Anterior cingulate cortex (tissue), 58 donors: ENCODE measurements at regions not wholly inside any gene's neighbourhood (a gene's known extent, or its start where the extent isn't known, plus 50 kb on each side); places are given as distances from the start of the nearest gene placed in this dataset.

Source experiments
- DNase-seq, 58 donors: peaks; one replicate each; lab custom pipeline; 2025; lab: John Stamatoyannopoulos, UW

DNA sequence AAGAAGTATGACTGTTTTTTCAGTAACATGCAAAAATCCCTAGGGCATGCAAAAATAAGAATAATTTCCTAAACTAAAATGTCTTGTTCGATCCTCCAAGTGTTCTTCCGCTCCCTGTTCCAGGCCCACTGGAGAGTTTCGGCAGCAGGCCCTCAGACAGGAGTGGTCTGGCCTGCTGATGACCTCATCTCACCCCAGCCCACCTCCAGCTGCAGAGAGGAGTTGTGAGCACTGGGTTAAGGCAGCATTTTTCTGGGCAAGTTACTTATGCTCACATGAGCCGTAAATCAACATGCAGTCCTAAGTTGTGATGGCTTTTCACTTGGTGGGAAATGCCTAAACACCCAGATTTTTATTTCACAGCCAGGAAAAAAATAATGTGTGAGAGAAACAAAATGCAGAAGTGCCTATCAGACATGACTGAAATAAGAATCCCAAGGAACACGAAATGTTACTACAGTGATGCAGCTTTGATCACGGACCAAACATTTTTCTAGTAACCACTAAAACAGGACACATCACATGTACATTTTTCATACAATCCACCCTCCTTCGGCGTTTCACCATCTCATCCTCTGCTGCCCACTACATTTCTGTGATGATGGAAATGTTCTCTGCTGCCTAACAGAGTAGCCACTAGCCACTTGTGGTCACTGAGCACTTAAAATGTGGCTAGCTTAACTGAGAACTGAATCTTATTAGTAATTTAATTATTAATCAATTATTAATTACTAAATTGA, 153.3 kb upstream of the TBL1X start:
- DNase-seq, result no peak

GRCh38 chrX:9312922-9313867, 151.7 kb upstream of the TBL1X start:
- peak in 6 of 58 donors; percentile 0 to 34 (median 10) for DNase-seq

- DNase-seq, result no peak
Observed at GRCh38 chrX:9315086-9315485, 149.8 kb upstream of the TBL1X start.

DNA sequence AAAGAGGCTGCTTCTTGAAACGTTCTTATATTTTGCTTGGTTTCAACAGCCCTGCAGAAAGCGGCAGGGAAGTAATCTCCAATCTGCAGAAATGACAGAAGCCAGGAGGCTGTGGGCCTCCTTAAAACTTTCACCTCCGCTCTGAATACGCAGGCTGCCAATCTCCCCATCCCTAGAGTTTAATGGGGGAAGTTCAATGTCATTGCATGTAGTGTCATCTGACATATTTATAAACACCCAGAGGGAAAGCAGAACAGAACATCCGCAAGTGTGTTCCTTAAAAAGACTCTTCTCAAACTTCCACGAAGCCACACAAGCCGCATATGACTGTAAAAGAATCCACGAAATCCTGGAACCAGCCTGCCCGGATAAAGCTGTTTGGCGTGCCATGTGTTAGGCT, 148.8 kb upstream of the TBL1X start:
- DNase-seq, result peak in 1 of 58 donors; percentile 3

DNA sequence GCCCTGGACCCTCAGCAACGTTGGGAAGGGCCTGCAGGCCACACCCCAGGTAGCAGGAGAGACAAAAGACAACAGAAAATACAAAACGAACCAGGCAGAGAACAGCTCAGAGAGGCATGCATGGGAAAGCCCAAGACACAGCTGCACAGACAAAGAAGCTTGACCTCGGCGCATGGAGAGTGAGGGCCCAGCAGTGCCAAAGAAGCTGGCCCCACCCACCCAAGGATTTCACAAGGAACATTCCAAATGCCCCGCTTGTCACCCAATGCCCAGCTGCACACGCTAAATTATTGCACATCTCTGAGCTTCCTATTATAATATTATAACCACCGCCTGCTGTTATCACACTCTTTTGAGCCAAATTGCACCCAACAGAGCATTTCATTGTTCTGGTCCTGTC, 147.7 kb upstream of the TBL1X start:
- no peak for DNase-seq

GRCh38 chrX:9318213-9318612, 146.6 kb upstream of the TBL1X start:
- no peak for DNase-seq

- DNase-seq, result no peak
Observed at GRCh38 chrX:9318766-9319165, 146.1 kb upstream of the TBL1X start.

GRCh38 chrX:9320940-9321339, 143.9 kb upstream of the TBL1X start:
- no peak for DNase-seq

DNA sequence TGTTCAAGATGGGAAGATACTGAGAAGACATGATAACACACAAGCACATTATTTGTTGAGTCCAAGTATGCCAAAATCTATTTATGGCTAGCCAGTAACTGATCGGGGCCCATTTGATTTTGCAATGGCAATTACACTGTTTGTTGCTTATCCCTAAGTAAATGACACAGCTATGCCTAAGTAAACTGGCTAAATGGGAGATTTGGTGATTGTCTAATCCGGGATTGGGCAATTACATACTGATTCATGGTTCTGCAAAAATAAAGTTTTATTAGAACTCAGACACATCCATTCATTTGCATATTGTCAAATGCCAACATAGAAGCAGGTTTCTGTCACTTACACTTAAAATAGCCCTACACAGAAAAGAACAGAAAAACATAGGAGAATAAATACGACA, 140.2 kb upstream of the TBL1X start:
- no peak for DNase-seq

DNA sequence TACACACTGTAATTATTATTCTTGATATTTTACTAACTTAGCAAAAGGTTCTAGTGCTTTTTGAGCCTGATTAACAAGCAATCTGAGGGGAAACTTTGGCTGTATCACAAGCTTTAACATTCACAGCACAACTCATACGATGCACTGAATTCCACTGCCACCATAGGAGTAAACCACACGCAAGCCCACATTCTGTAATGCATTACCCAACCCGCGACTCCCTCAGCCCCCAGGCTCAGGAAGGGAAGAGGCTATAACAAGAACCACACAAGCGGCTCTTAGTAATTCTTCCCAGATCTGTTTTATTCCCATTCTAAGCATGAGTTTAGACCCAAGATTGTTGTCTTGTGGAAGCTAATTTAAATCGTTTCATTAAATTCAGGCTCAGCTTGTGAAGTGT, 138.5 kb upstream of the TBL1X start:
- DNase-seq, result no peak

DNA sequence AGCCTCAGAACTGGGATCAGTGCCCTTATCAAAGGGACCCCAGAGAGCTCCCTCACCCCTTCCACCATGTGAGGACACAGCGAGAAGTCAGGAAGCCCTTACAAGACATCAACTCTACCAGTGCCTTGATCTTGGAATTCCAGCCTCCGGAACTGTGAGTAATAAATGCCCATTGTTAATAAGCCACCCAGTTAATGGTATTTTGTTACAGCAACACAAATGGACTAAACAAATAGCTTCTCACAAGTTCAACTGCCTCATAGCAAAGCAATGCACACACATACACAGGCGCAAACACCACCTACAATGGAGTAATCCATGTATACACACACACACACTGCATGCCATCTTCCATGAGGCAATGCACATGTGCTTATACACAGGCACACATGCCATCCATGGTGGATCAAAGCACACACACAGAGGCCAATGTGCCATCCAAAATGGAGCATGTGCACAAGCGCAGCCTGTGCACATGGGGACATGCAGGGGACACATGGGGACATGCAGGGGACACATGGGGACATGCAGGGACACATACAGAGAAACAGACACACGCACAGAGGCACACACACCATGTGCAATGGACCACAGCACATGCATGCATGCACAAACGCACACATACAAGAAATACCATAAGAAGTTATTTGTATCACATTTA, 137.6 kb upstream of the TBL1X start:
- DNase-seq, result no peak

DNA sequence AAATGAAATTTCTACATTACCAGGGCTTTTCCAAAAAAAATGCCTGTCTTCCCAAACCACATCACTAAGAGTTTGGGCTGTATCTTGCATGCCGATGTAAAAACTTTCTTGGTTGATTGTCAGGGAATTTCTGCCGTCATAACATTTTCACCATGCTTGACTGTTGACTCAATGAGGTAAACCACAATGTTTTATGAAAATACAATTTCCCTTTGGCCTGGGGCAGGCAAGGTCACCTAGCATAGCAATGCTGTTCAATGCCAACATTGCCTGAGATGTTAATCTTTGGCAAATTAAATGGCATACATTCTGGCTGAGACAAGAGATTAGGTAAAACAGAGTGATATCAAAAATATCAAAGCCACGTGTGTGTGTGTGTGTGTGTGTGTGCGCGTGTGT, 137.1 kb upstream of the TBL1X start:
- no peak for DNase-seq

DNA sequence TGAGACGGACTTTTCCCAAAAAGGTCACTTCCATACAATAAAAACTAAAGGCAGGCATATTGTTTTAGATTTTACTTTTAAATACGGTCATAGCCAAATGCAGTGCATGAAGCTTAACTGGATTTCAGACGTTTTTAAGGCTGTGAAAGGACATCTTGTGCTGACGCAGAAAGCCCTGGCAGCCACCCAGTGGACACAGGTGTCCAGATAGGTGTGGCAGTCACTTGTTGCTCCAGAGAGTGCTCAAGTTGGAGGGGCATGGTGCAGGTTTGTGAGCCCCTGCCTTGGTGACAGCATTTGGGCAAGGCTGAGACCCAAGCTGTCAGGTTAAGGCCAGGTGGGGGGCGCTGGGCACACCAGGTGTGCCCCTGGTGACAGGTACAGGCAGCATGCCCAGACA, 135.8 kb upstream of the TBL1X start:
- DNase-seq, result no peak

DNA sequence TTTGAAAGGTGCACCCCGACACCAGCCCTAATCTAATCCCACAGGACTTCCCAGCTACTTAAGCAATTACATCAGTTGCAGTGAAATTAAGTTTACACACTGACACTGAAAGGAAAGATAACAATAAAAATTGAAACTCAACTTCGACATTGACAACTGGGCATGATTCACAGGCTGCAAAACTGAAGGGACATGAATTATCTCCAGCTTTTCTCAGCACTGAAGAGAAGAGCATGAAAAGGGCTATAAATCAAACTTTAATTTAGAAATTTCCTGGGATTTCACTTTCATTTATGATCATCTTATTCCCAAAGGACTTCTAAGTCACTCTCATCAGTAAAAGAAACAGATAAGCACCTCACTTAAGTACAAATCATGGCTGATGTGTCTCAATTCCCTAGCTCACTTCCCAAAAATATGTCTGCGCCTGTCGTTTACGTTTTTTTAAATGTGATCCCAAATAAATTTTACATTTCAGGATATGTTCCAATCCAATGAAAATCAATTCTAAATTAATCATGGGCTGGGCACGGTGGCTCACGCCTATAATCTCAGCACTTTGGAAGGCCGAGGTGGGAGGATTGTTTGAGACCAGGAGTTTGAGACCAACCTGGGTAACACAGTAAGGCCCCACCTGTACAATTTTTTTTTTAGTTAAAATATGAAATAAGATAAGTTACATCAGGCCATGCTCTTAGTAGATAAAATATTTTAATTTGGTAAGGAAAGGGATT, 134.4 kb upstream of the TBL1X start:
- DNase-seq, result no peak

- no peak for DNase-seq
Observed at GRCh38 chrX:9333873-9334560, 130.8 kb upstream of the TBL1X start.

- no peak for DNase-seq
Observed at GRCh38 chrX:9335251-9335650, 129.6 kb upstream of the TBL1X start.

GRCh38 chrX:9336456-9336855, 128.4 kb upstream of the TBL1X start:
- peak in 1 of 58 donors; percentile 3 for DNase-seq

DNA sequence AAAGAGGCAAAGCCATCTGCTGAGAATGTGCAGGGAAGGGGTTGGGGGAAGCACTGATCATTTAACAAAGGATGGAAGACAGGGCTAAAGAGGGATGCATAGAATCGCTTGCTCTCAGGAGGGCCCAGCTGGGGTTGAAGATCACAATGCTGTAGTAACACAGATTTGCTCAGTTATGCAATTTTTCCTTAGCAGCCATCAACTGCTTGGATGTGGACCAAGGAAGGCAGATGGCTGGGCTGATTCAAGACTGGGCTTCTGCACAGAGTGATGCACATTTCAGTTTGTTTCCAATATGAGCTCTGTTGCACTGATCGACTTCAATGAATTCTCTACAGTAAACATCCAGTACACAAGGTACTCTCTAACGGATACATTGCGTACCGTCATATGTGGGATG, 127.8 kb upstream of the TBL1X start:
- DNase-seq, result peak in 38 of 58 donors; percentile 0 to 61 (median 20)

- no peak for DNase-seq
Observed at GRCh38 chrX:9338986-9339385, 125.9 kb upstream of the TBL1X start.
